ENCODE measurements at regions not wholly inside any gene's neighbourhood (a gene's known extent, or its start where the extent isn't known, plus 50 kb on each side); places are given as distances from the start of the nearest gene placed in this dataset.

DNA sequence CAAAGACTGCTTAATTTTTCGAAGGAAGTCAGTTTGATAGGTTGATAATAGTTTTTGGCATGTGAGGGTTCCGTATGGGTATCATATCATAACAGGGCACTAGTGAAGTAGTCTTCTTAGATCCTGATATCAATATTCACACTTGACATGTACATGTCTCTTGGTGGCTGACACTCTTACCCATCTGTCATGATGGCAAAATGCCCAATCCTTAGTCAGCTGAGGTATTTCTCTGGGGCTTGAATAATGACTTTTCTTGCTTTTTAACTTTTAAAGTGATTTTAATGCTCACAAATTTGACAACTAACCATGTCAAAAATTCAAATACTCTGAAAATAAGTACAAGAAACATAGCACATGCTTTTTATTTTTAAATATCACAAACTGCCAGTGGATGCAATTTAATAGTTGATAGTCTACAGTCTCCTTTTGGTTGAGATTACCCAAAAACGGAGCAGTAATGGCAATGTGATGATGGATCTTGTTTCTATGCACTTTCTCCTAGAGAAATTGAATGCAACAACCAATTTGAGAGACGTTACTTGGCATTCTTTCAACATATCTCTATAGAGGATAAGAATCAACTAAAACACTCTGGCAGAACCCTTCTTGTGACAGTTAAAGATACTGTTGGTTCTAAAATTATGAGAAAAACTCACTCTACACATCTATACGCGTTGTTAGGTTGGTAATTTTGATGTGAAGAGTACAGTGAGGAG is 552.9 kb upstream of the PABPC4L start:
- TF ChIP-seq BHLHE40 (IDR thresholded peaks at IDR 0.05; ENCODE audit: borderline replicate concordance) (no peak), FOXA1 (IDR thresholded peaks at IDR 0.05) (no peak), ELF4 (IDR thresholded peaks at IDR 0.05) (no peak), NFRKB (IDR thresholded peaks at IDR 0.05) (no peak), SUZ12 (IDR thresholded peaks at IDR 0.05) (no peak)
